ENCODE measurements at regions not wholly inside any gene's neighbourhood (a gene's known extent, or its start where the extent isn't known, plus 50 kb on each side); places are given as distances from the start of the nearest gene placed in this dataset.

DNA sequence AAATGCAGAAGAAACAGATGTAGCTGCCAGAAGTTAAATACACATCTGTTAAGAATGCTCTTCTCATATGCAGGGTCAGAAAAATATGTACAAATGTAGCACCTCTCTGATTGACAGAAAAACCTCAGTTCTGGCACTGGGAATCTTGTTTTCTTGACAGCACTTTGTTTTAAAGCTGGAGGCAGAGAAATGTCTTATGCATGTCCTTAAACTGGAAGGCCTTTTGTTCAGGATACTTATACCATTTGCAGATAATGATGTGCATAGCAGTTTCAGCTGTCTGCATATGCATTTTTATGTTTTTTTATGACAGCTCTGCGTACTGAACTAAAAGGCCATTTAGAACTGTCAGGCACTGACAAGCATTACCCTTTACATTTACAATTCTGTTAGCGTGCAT is 567.9 kb downstream of the EBF1 start:
- Mint-ChIP-seq H3K4me3 (no peak overlapping the region), H3K36me3 (no peaks in the 10 kb centered on the region), H3K4me1 (no peaks in the 10 kb centered on the region), H3K27me3 (ENCODE audit: low read depth in 2 of 2) (peaks cover 2% of the 10 kb centered on the region in 2 donors), H3K9me3 (no peaks in the 10 kb centered on the region), H3K27ac (no peak overlapping the region)
- Histone ChIP-seq H3K27ac (ENCODE audit: low read length) (no peak overlapping the region), H3K4me1 (ENCODE audit: control insufficient read depth, insufficient read depth, low read length) (no peaks in the 10 kb centered on the region), H3K27me3 (ENCODE audit: control insufficient read depth, insufficient read depth, low read length) (no peaks in the 10 kb centered on the region), H3K4me3 (ENCODE audit: low read length) (no peak overlapping the region), H3K9me3 (ENCODE audit: control insufficient read depth, insufficient read depth, low read length) (no peaks in the 10 kb centered on the region), H3K36me3 (ENCODE audit: control insufficient read depth, insufficient read depth, low read length) (no peaks in the 10 kb centered on the region)
- intact Hi-C loops (cut with micrococcal nuclease) = no loop called here
- TF ChIP-seq, protein P1, sequence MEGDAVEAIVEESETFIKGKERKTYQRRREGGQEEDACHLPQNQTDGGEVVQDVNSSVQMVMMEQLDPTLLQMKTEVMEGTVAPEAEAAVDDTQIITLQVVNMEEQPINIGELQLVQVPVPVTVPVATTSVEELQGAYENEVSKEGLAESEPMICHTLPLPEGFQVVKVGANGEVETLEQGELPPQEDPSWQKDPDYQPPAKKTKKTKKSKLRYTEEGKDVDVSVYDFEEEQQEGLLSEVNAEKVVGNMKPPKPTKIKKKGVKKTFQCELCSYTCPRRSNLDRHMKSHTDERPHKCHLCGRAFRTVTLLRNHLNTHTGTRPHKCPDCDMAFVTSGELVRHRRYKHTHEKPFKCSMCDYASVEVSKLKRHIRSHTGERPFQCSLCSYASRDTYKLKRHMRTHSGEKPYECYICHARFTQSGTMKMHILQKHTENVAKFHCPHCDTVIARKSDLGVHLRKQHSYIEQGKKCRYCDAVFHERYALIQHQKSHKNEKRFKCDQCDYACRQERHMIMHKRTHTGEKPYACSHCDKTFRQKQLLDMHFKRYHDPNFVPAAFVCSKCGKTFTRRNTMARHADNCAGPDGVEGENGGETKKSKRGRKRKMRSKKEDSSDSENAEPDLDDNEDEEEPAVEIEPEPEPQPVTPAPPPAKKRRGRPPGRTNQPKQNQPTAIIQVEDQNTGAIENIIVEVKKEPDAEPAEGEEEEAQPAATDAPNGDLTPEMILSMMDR (IDR thresholded peaks at IDR 0.05) = no peak
- 91% methylated on average over 2 of the region's 2 CpGs for WGBS (ENCODE audit: insufficient coverage)
- no peak for DNase-seq
- no peak for ATAC-seq

DNA sequence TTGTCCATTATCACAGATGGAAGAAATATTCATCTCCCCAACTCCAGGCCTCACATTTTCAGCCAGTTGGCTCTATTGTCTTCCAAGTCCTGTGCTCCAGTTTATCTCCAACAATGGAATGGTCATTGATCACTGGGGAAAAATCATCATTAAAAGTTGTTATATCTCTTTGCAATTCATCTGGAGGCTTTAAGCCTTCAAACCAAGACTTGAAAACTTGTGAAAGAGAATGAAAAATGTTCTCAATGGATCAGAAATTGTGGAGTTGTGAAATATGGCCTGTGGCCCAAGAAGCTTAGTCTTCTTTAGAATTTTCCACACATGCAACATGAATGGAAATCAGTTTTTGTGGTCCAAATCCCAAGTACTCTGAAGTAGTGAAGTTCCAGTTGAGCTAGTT is 569.6 kb downstream of the EBF1 start:
- no peak for ATAC-seq
- intact Hi-C loops (cut with micrococcal nuclease) = no loop called here
- no peaks in the 10 kb centered on the region for H3K9me3 Mint-ChIP-seq
- no peaks in the 10 kb centered on the region for H3K36me3 ChIP-seq (ENCODE audit: control insufficient read depth, insufficient read depth, low read length)
- no peaks in the 10 kb centered on the region for H3K27me3 Mint-ChIP-seq (ENCODE audit: low read depth in 2 of 2)
- H3K9me3 ChIP-seq (ENCODE audit: control insufficient read depth, insufficient read depth, low read length) = no peaks in the 10 kb centered on the region
- H3K4me1 Mint-ChIP-seq = no peaks in the 10 kb centered on the region
- no peak overlapping the region for H3K27ac Mint-ChIP-seq
- no peak for DNase-seq
- H3K4me1 ChIP-seq (ENCODE audit: control insufficient read depth, insufficient read depth, low read length) = no peaks in the 10 kb centered on the region
- TF ChIP-seq, protein P1 (IDR thresholded peaks at IDR 0.05) = no peak
- no peaks in the 10 kb centered on the region for H3K27me3 ChIP-seq (ENCODE audit: control insufficient read depth, insufficient read depth, low read length)
- no peak overlapping the region for H3K4me3 Mint-ChIP-seq
- no peak overlapping the region for H3K4me3 ChIP-seq (ENCODE audit: low read length)
- no peaks in the 10 kb centered on the region for H3K36me3 Mint-ChIP-seq
- H3K27ac ChIP-seq (ENCODE audit: low read length) = no peak overlapping the region

DNA sequence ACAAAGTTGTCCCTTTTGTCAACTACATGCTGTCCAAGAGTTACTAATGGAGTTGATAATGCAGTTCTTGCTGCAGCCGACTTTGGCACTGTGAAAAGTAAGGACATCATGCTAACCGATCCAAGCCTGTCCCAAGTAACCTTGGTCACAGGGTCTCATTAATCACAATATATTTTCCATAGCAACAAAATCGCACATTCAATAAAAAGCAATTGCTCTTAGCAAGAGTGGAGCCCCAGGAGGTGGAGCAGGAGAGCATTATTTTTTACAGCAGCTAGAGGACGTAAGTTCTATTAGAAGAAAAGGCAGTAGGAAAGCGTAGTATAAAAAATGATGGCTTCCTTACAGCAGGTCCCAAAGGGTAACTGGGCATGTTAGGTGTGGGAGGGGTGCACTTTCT is 570.3 kb downstream of the EBF1 start:
- Mint-ChIP-seq H3K27ac (no peak overlapping the region), H3K27me3 (ENCODE audit: low read depth in 2 of 2) (no peaks in the 10 kb centered on the region), H3K9me3 (no peaks in the 10 kb centered on the region), H3K4me3 (no peak overlapping the region), H3K4me1 (no peaks in the 10 kb centered on the region), H3K36me3 (no peaks in the 10 kb centered on the region)
- H3K36me3 ChIP-seq (ENCODE audit: control insufficient read depth, insufficient read depth, low read length) = no peaks in the 10 kb centered on the region
- intact Hi-C loops (cut with micrococcal nuclease) = no loop called here
- TF ChIP-seq, protein P1 (IDR thresholded peaks at IDR 0.05) = no peak
- ATAC-seq = no peak
- WGBS (ENCODE audit: insufficient coverage) = 90% methylated on average over 5 of the region's 5 CpGs
- H3K27ac ChIP-seq (ENCODE audit: low read length) = no peak overlapping the region
- no peak overlapping the region for H3K4me3 ChIP-seq (ENCODE audit: low read length)
- DNase-seq = no peak
- no peaks in the 10 kb centered on the region for H3K4me1 ChIP-seq (ENCODE audit: control insufficient read depth, insufficient read depth, low read length)
- H3K9me3 ChIP-seq (ENCODE audit: control insufficient read depth, insufficient read depth, low read length) = no peaks in the 10 kb centered on the region
- H3K27me3 ChIP-seq (ENCODE audit: control insufficient read depth, insufficient read depth, low read length) = no peaks in the 10 kb centered on the region

DNA sequence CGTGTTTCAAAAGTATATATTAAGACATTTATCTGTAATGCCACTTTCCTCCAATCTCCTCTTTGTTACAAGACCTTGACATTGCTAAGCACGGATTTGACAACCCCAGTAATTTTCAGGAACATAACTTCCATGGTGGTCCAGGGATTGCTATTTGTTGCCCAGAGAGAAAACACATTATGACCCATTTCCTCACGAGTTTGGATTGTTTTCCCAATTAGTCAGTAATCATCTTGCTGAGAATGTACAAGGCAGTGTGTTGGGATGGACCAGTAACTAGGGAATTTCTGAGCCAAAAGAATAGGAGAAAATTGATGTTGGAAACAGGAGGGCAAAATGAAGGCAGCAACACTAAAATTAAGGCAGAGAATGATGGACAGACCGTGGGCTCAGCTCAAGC is 574.1 kb downstream of the EBF1 start:
- Histone ChIP-seq H3K4me1 (ENCODE audit: control insufficient read depth, insufficient read depth, low read length) (no peaks in the 10 kb centered on the region), H3K4me3 (ENCODE audit: low read length) (no peak overlapping the region), H3K27me3 (ENCODE audit: control insufficient read depth, insufficient read depth, low read length) (no peaks in the 10 kb centered on the region), H3K36me3 (ENCODE audit: control insufficient read depth, insufficient read depth, low read length) (no peaks in the 10 kb centered on the region), H3K9me3 (ENCODE audit: control insufficient read depth, insufficient read depth, low read length) (no peaks in the 10 kb centered on the region), H3K27ac (ENCODE audit: low read length) (no peak overlapping the region)
- 90% methylated on average over 2 of the region's 4 CpGs for WGBS (ENCODE audit: insufficient coverage)
- intact Hi-C loops (cut with micrococcal nuclease) = loop anchor here (2.0 kb wide), 1 partner anchor 31 kb away; no protein-coding TSS in a partner anchor
- Mint-ChIP-seq H3K27ac (no peak overlapping the region), H3K4me1 (no peaks in the 10 kb centered on the region), H3K9me3 (no peaks in the 10 kb centered on the region), H3K27me3 (ENCODE audit: low read depth in 2 of 2) (no peaks in the 10 kb centered on the region), H3K4me3 (no peak overlapping the region), H3K36me3 (no peaks in the 10 kb centered on the region)
- TF ChIP-seq, protein P1 (IDR thresholded peaks at IDR 0.05) = no peak
- ATAC-seq = no peak
- no peak for DNase-seq

Measured in natural killer cell (primary cell).